HEK293T (cell line): ENCODE measurements at regions not wholly inside any gene's neighbourhood (a gene's known extent, or its start where the extent isn't known, plus 50 kb on each side); places are given as distances from the start of the nearest gene placed in this dataset.
A peak's percentile ranks its signal among the peaks of the same experiment; 100 is the strongest.
"Not testable (repeated sequence)": the region's sequence is repeated elsewhere in the genome, so short reads cannot be mapped to it uniquely, and the experiment has no call there.

ENCODE experiments used
- CTCF ChIA-PET: fragments of 350-600 bp; formaldehyde crosslinking; extraction: SDS; loops from one replicate; lab custom pipeline; 2021; ENCODE audit warnings: antibody characterized with exemption, inconsistent platforms; lab: Yijun Ruan, JAX
- POLR2A ChIA-PET: fragments of 350-600 bp; formaldehyde crosslinking; extraction: SDS; loops from one replicate; lab custom pipeline; 2020; ENCODE audit warnings: antibody characterized with exemption, inconsistent platforms; lab: Yijun Ruan, JAX
- DNase-seq: peaks from one replicate; pipeline ENCODE4 v3.0.0; 2012; ENCODE audit warnings: mixed read lengths; ENCODE audit errors: extremely low spot score
- ARNT ChIP-seq: fragments of 450-650 bp; IDR thresholded peaks from 2 replicates; pipeline ENCODE4 v1.6.1; 2017; ENCODE audit warnings: mild to moderate bottlenecking
- BHLHE40 ChIP-seq: fragments of 450-650 bp; IDR thresholded peaks from 2 replicates; pipeline ENCODE4 v1.6.1; 2016; ENCODE audit warnings: mild to moderate bottlenecking, moderate library complexity, borderline replicate concordance
- CTBP1 ChIP-seq: fragments of 450-650 bp; IDR thresholded peaks from 2 replicates; pipeline ENCODE4 v1.6.1; 2016; ENCODE audit warnings: borderline replicate concordance
- ELF4 ChIP-seq: fragments of 450-650 bp; IDR thresholded peaks from 2 replicates; pipeline ENCODE4 v1.6.1; 2017; ENCODE audit warnings: antibody characterized with exemption
- FOXA1 ChIP-seq: fragments of 450-650 bp; IDR thresholded peaks from 2 replicates; pipeline ENCODE4 v1.6.1; 2016; ENCODE audit warnings: mild to moderate bottlenecking
- FOXK2 ChIP-seq: fragments of 450-650 bp; IDR thresholded peaks from 2 replicates; pipeline ENCODE4 v1.6.1; 2016; ENCODE audit warnings: mild to moderate bottlenecking
- FOXM1 ChIP-seq: fragments of 450-650 bp; IDR thresholded peaks from 2 replicates; pipeline ENCODE4 v1.6.1; 2017; ENCODE audit warnings: mild to moderate bottlenecking, borderline replicate concordance
- HDGF ChIP-seq: fragments of 450-650 bp; IDR thresholded peaks from 2 replicates; pipeline ENCODE4 v1.6.1; 2017; ENCODE audit warnings: antibody characterized with exemption, borderline replicate concordance
- L3MBTL2 ChIP-seq: fragments of 450-650 bp; conservative IDR thresholded peaks from 2 replicates; pipeline ENCODE4 v1.6.1; 2016; ENCODE audit warnings: mild to moderate bottlenecking
- LEF1 ChIP-seq: fragments of 450-650 bp; IDR thresholded peaks from 2 replicates; pipeline ENCODE4 v1.6.1; 2017; ENCODE audit warnings: mild to moderate bottlenecking, borderline replicate concordance
- NFRKB ChIP-seq: fragments of 450-650 bp; IDR thresholded peaks from 2 replicates; pipeline ENCODE4 v1.6.1; 2016; ENCODE audit warnings: mild to moderate bottlenecking, moderate library complexity
- SP1 ChIP-seq: fragments of 450-650 bp; IDR thresholded peaks from 2 replicates; pipeline ENCODE4 v1.6.1; 2017
- SUZ12 ChIP-seq: fragments of 450-650 bp; IDR thresholded peaks from 2 replicates; pipeline ENCODE4 v1.6.1; 2016; ENCODE audit warnings: mild to moderate bottlenecking
- TARDBP ChIP-seq: fragments of 450-650 bp; IDR thresholded peaks from 2 replicates; pipeline ENCODE4 v1.6.1; 2016
- ZNF384 ChIP-seq: fragments of 450-650 bp; IDR thresholded peaks from 2 replicates; pipeline ENCODE4 v1.6.1; 2016
- TF ChIP-seq, protein P1 (sequence below): fragments of 450-650 bp; IDR thresholded peaks from 2 replicates; pipeline ENCODE4 v1.6.1; 2016

DNA sequence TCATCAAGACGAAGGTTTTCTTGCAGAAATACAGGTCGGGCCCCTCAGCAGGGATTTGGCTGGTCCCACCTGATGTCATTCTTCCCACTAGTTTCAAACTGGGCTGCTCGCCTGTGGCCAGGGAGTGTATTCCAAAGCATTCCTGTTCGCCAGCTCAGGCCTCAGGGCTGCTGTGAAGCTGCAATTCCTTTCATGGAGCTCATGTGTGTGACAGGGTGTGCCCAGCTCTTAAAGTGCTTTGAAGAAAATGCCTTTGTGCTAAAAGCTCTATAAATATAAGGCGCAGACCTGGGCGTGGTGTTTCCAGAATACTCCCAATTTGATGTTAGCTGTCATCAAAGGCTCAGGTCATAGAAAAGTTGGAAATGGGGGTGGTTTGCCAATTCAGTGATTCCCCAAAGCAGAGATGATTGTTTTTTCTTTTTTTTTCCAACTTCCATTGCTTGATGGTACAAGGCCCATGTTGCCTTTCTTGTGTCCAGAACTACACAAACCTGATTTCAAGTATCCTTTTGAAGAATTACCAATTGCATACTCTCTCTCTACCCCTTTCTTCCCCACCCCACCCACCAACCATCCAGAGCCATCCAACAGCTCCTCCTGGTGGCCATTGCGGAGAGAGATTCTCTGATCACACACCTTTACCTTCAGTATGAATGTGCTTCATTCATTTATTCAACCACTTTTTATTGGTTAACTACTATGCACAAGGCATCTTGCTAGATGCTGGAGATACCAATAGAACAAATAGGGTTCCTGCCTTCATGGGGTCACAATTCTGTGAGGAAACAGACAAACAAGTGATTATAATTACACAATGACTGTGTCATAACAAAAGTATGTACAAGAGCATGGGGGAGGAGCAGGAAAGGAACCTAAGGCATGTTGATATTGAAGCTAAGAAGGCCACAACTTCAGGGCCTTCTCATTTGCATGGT, 297.3 kb upstream of the LYZL1 start:
- POLR2A ChIA-PET: no interaction called here
- CTCF ChIA-PET: interaction anchor here (0.5 to 3.8 kb wide), 15 partner anchors 8 to 353 kb away, joined by 3 to 28 read pairs (median 3); no protein-coding TSS in a partner anchor

DNA sequence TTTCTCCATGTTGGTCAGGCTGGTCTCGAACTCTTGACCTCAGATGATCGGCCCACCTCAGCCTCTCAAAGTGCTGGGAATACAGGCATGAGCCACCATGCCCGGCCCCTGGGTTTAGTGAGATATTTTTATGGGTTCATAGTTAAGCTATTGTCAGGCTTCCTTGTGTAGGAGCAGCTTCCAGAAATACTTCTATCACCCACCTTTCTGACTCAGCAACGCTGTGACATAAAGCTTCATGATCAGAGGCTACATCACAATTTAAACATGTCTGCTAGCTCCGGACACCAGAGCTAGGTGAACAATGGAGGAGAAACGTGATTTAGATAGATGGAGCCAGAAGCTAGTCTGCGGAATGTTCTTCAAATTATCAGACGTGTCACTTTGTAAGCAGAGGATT, 295.8 kb upstream of the LYZL1 start:
- no peak for DNase-seq
- TF ChIP-seq FOXM1: no peak
- no peak for TF ChIP-seq FOXA1
- no peak for TF ChIP-seq FOXK2
- no peak for TF ChIP-seq TARDBP
- no peak for TF ChIP-seq BHLHE40
- TF ChIP-seq ZNF384: no peak
- no peak for TF ChIP-seq HDGF
- TF ChIP-seq CTBP1: no peak
- no peak for TF ChIP-seq SP1
- TF ChIP-seq L3MBTL2: no peak
- TF ChIP-seq SUZ12: no peak
- no peak for TF ChIP-seq LEF1
- TF ChIP-seq, protein P1, sequence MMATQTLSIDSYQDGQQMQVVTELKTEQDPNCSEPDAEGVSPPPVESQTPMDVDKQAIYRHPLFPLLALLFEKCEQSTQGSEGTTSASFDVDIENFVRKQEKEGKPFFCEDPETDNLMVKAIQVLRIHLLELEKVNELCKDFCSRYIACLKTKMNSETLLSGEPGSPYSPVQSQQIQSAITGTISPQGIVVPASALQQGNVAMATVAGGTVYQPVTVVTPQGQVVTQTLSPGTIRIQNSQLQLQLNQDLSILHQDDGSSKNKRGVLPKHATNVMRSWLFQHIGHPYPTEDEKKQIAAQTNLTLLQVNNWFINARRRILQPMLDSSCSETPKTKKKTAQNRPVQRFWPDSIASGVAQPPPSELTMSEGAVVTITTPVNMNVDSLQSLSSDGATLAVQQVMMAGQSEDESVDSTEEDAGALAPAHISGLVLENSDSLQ: no peak
- CTCF ChIA-PET: interaction anchor here (0.6 to 3.8 kb wide), 2 partner anchors 125 to 329 kb away, joined by 3 to 28 read pairs; no protein-coding TSS in a partner anchor
- POLR2A ChIA-PET: no interaction called here

More for the DNA sequence above, 297.3 kb upstream of the LYZL1 start:
- peak; percentile 53 for DNase-seq
- no peak for TF ChIP-seq HDGF
- TF ChIP-seq ARNT: no peak
- no peak for TF ChIP-seq SP1
- TF ChIP-seq NFRKB: no peak
- no peak for TF ChIP-seq LEF1
- TF ChIP-seq TARDBP: no peak
- no peak for TF ChIP-seq L3MBTL2
- no peak for TF ChIP-seq BHLHE40
- no peak for TF ChIP-seq ELF4
- no peak for TF ChIP-seq FOXM1
- no peak for TF ChIP-seq SUZ12
- TF ChIP-seq CTBP1: no peak

DNA sequence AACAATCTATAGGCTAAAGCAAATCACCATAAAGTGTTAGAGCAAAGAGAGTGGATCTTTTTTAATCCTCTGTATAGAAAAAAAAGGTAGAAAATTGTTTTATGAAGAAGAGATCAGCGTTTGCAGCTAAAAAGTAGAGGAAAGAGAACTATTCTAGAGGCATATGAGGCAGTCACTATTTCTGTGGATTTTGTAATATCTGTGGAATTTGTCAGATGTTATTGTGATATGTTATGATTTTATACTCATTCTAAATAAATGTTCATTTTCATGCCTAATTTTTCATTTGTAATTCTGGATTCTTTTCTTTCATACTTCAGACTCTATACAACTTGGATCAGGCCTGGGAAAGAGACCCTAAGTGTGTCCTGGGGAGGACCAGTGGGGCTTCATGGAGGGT, 295.0 kb upstream of the LYZL1 start:
- CTCF ChIA-PET: interaction anchor here (3.8 kb wide), 1 partner anchor 330 kb away, joined by 28 read pairs; no protein-coding TSS in a partner anchor
- no peak for DNase-seq
- TF ChIP-seq FOXK2 (no peak), ELF4 (no peak), FOXM1 (no peak), HDGF (no peak), ZNF384 (no peak), ARNT (no peak), FOXA1 (no peak), SP1 (no peak), CTBP1 (no peak), NFRKB (no peak), SUZ12 (no peak), TARDBP (no peak), L3MBTL2 (no peak), BHLHE40 (no peak)
- TF ChIP-seq, protein P1: no peak
- POLR2A ChIA-PET: no interaction called here

DNA sequence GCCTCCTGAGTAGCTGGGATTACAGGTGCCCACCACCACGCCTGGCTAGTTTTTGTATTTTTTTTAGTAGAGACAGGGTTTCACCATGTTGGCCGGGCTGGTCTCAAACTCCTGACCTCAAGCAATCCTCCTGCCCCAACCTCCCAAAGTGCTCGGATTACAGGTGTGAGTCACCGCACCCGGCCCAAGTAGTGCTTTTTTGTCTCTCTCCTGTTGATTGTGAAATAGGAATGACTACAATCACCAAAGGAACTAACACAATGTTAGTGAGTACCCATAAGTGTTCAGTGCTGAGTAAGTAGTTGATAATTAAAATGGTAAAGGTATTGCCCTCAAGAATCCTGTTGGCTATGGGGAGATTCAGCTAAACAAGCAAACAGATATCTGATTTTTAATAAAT, 294.1 kb upstream of the LYZL1 start:
- DNase-seq, POLR2A ChIA-PET, CTCF ChIA-PET: not testable (repeated sequence)

DNA sequence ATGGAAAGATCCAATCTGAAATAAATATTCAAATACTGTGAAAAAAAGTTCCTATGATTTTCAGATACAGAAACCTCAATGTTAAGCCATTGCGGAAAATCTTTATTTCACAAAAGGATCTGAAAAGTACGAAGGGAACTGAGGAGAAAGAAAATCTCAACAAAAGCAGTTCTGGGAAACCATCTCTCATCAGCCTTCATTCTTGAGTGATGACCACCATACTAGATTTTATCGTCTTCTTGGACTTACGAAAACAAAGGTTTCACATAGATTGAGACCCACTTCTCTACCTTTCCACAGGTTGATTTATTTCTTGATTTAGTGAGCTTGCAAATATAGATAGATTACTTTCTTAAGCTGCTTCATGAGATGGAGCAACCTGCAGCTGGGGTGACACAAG, 293.4 kb upstream of the LYZL1 start:
- TF ChIP-seq ELF4 (no peak), FOXK2 (no peak), LEF1 (no peak), ZNF384 (no peak), SUZ12 (no peak), CTBP1 (no peak), TARDBP (no peak), NFRKB (no peak), HDGF (no peak), FOXM1 (no peak), BHLHE40 (no peak), ARNT (no peak), SP1 (no peak)
- TF ChIP-seq, protein P1: no peak
- DNase-seq: no peak
- ChIA-PET CTCF (no interaction called here), POLR2A (no interaction called here)

DNA sequence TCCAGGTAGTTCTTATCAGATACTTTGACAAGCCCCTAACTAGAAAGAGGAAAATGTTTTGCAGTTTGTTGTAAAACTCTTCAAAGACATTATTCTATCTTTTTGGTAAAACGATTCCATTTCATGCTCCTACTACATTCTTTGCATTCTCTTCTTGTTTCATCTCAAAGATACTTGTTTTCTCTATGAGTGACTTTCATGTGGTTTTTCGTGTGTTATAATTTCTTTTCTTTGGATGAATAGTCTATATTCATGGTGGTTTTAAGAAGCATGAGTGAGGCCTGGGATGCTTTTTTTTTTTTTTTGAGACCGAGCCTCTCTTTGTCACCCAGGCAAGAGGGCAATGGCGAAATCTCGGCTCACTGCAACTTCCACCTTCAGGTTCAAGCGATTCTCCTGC, 292.5 kb upstream of the LYZL1 start:
- no peak for DNase-seq
- ChIA-PET CTCF (no interaction called here), POLR2A (no interaction called here)
- TF ChIP-seq, protein P1: no peak
- TF ChIP-seq ARNT (no peak), FOXK2 (no peak), TARDBP (no peak), FOXM1 (no peak), FOXA1 (no peak), SUZ12 (no peak), ELF4 (no peak), BHLHE40 (no peak), L3MBTL2 (no peak), NFRKB (no peak), SP1 (no peak), ZNF384 (no peak), HDGF (no peak), CTBP1 (no peak)
